Upper lobe of left lung (tissue), 6 donors: ENCODE measurements at regions not wholly inside any gene's neighbourhood (a gene's known extent, or its start where the extent isn't known, plus 50 kb on each side); places are given as distances from the start of the nearest gene placed in this dataset.

Source experiments
- ATAC-seq, 2 donors: fragments of 200-7000 bp; cut with Tn5 transposase; one replicate each; pipeline ENCODE4 v1.9.1; 2022; ENCODE audit warnings: mild to moderate bottlenecking in 2 of 2, moderate library complexity in 2 of 2; ENCODE audit not compliant: low FRiP score in 2 of 2
- DNase-seq, 2 donors: peaks; one replicate each; pipeline ENCODE4 v3.0.0-alpha.2; 2019 to 2020
- H3K27ac ChIP-seq, 4 donors: fragments of 200-600 bp; sonication (generic); one replicate each; pipeline ENCODE4 v1.5.1; 2016 to 2019
- H3K27me3 ChIP-seq, 4 donors: fragments of 200-600 bp; sonication (generic); one replicate each; pipeline ENCODE4 v1.5.1; 2017 to 2019
- H3K36me3 ChIP-seq, 4 donors: fragments of 200-600 bp; sonication (generic); one replicate each; pipeline ENCODE4 v1.5.1; 2016 to 2019
- H3K4me1 ChIP-seq, 4 donors: fragments of 200-600 bp; sonication (generic); one replicate each; pipeline ENCODE4 v1.5.1; 2018 to 2019
- H3K4me3 ChIP-seq, 4 donors: fragments of 200-600 bp; sonication (generic); one replicate each; pipeline ENCODE4 v1.5.1; 2017 to 2019; ENCODE audit warnings: mild to moderate bottlenecking in 2 of 4, moderate library complexity in 1 of 4
- H3K9me3 ChIP-seq, 4 donors: fragments of 200-600 bp; sonication (generic); one replicate each; pipeline ENCODE4 v1.5.1; 2018 to 2019
- CTCF ChIP-seq, 6 experiments: fragments of 450-650 bp in 4 of 6; fragments of 200-600 bp in 2 of 6; sonication (generic) in 2 of 6; IDR thresholded peaks; one replicate each; pipeline ENCODE4 v1.5.1; 2016 to 2019; ENCODE audit warnings: antibody characterized with exemption in 6 of 6
- EP300 ChIP-seq, 4 donors: sonication (generic); formaldehyde crosslinking; IDR thresholded peaks; one replicate each; pipeline ENCODE4 v1.5.1; 2017; ENCODE audit warnings: antibody characterized with exemption in 4 of 4, control low read depth in 2 of 4
- POLR2A ChIP-seq, 4 donors: fragments of 450-650 bp; IDR thresholded peaks; one replicate each; pipeline ENCODE4 v1.5.1; 2016 to 2017; ENCODE audit warnings: antibody characterized with exemption in 4 of 4, mild to moderate bottlenecking in 2 of 4
- POLR2AphosphoS5 ChIP-seq, 2 donors: sonication (generic); formaldehyde crosslinking; IDR thresholded peaks; one replicate each; pipeline ENCODE4 v1.5.1; 2017; ENCODE audit warnings: antibody characterized with exemption in 2 of 2
- WGBS, 2 donors: methylation state at CpG; one replicate each; pipeline ENCODE4 v1.1.5; 2017 to 2018; 5-methylcytosine and 5-hydroxymethylcytosine counted together
- donor health status: DM: no; HTN: no; CAD: no; lungs with moderate emphysema.
- donor health status: DM: no; HTN: yes; CAD: no; lungs with severe emphysema.

- no peak for ATAC-seq
- TF ChIP-seq EP300 (IDR thresholded peaks at IDR 0.05) (no peak), POLR2AphosphoS5 (IDR thresholded peaks at IDR 0.05) (no peak), CTCF (IDR thresholded peaks at IDR 0.05) (no peak), POLR2A (IDR thresholded peaks at IDR 0.05) (no peak)
- Histone ChIP-seq H3K9me3 (peaks cover 0 to 4% (median 0%) of the 10 kb centered on the region in 4 donors), H3K27ac (no peak overlapping the region), H3K27me3 (no peaks in the 10 kb centered on the region), H3K4me1 (no peaks in the 10 kb centered on the region), H3K36me3 (no peaks in the 10 kb centered on the region), H3K4me3 (no peak overlapping the region)
- no peak for DNase-seq
- WGBS, 2 donors = 88 to 89% methylated on average over 37 of the region's 37 CpGs
These were observed 393.7 kb downstream of the BRD1 start for GRCh38 chr22:49433717-49434611.

- Histone ChIP-seq H3K27ac (no peak overlapping the region), H3K36me3 (no peaks in the 10 kb centered on the region), H3K9me3 (peaks cover 0 to 4% (median 0%) of the 10 kb centered on the region in 4 donors), H3K27me3 (no peaks in the 10 kb centered on the region), H3K4me1 (no peaks in the 10 kb centered on the region), H3K4me3 (no peak overlapping the region)
- no peak for ATAC-seq
- TF ChIP-seq POLR2A (IDR thresholded peaks at IDR 0.05) = no peak
- no peak for TF ChIP-seq CTCF (IDR thresholded peaks at IDR 0.05)
- TF ChIP-seq POLR2AphosphoS5 (IDR thresholded peaks at IDR 0.05) = no peak
- no peak for TF ChIP-seq EP300 (IDR thresholded peaks at IDR 0.05)
- no peak for DNase-seq
- WGBS, 2 donors = 48 to 56% methylated on average over 6 to 9 of the region's 15 CpGs
These were observed 394.7 kb downstream of the BRD1 start for GRCh38 chr22:49432897-49433443.

GRCh38 chr22:49432211-49432896, 395.3 kb downstream of the BRD1 start:
- H3K27me3 ChIP-seq = no peaks in the 10 kb centered on the region
- no peak overlapping the region for H3K27ac ChIP-seq
- no peaks in the 10 kb centered on the region for H3K4me1 ChIP-seq
- ATAC-seq (no peak), DNase-seq (no peak)
- H3K9me3 ChIP-seq = peaks cover 0 to 4% (median 0%) of the 10 kb centered on the region in 4 donors
- no peak for TF ChIP-seq POLR2A (IDR thresholded peaks at IDR 0.05)
- no peak for TF ChIP-seq POLR2AphosphoS5 (IDR thresholded peaks at IDR 0.05)
- TF ChIP-seq EP300 (IDR thresholded peaks at IDR 0.05) = no peak
- TF ChIP-seq CTCF (IDR thresholded peaks at IDR 0.05) = no peak
- 59 to 81% methylated on average over 19 of the region's 19 CpGs for WGBS, 2 donors
- no peaks in the 10 kb centered on the region for H3K36me3 ChIP-seq
- H3K4me3 ChIP-seq = no peak overlapping the region

GRCh38 chr22:49431551-49431950, 396.1 kb downstream of the BRD1 start:
- no peaks in the 10 kb centered on the region for H3K27me3 ChIP-seq
- TF ChIP-seq EP300 (IDR thresholded peaks at IDR 0.05) = no peak
- no peak for TF ChIP-seq CTCF (IDR thresholded peaks at IDR 0.05)
- no peak for TF ChIP-seq POLR2AphosphoS5 (IDR thresholded peaks at IDR 0.05)
- TF ChIP-seq POLR2A (IDR thresholded peaks at IDR 0.05) = no peak
- no peaks in the 10 kb centered on the region for H3K4me1 ChIP-seq
- 74 to 93% methylated on average over 2 of the region's 2 CpGs for WGBS, 2 donors
- no peak overlapping the region for H3K4me3 ChIP-seq
- no peaks in the 10 kb centered on the region for H3K36me3 ChIP-seq
- peaks cover 0 to 4% (median 0%) of the 10 kb centered on the region in 4 donors for H3K9me3 ChIP-seq
- DNase-seq (no peak), ATAC-seq (no peak)
- no peak overlapping the region for H3K27ac ChIP-seq
